Suprapubic skin (tissue), 4 donors: ENCODE measurements at regions not wholly inside any gene's neighbourhood (a gene's known extent, or its start where the extent isn't known, plus 50 kb on each side); places are given as distances from the start of the nearest gene placed in this dataset.

ENCODE experiments used
- DNase-seq, 2 donors: peaks; one replicate each; pipeline ENCODE4 v3.0.0-alpha.2; 2019; ENCODE audit warnings: low spot score in 2 of 2
- H3K27ac ChIP-seq: fragments of 200-600 bp; sonication (generic); one replicate; pipeline ENCODE4 v1.5.1; 2019
- H3K27me3 ChIP-seq: fragments of 200-600 bp; sonication (generic); one replicate; pipeline ENCODE4 v1.5.1; 2019
- H3K36me3 ChIP-seq: fragments of 200-600 bp; sonication (generic); one replicate; pipeline ENCODE4 v1.5.1; 2019
- H3K4me1 ChIP-seq: fragments of 200-600 bp; sonication (generic); one replicate; pipeline ENCODE4 v1.5.1; 2019
- H3K4me3 ChIP-seq: fragments of 200-600 bp; sonication (generic); one replicate; pipeline ENCODE4 v1.5.1; 2019; ENCODE audit warnings: mild to moderate bottlenecking
- H3K9me3 ChIP-seq: fragments of 200-600 bp; sonication (generic); one replicate; pipeline ENCODE4 v1.5.1; 2019
- EP300 ChIP-seq: sonication (generic); formaldehyde crosslinking; IDR thresholded peaks from one replicate; pipeline ENCODE4 v1.6.1; 2017; ENCODE audit warnings: antibody characterized with exemption
- POLR2A ChIP-seq, 2 donors: fragments of 450-650 bp; IDR thresholded peaks; one replicate each; pipeline ENCODE4 v1.6.1; 2017; ENCODE audit warnings: antibody characterized with exemption in 2 of 2, mild to moderate bottlenecking in 2 of 2, moderate library complexity in 2 of 2
- POLR2AphosphoS5 ChIP-seq, 3 donors: sonication (generic); formaldehyde crosslinking; IDR thresholded peaks; one replicate each; pipeline ENCODE4 v1.6.1; 2017; ENCODE audit warnings: antibody characterized with exemption in 3 of 3
- WGBS: methylation state at CpG from one replicate; pipeline ENCODE4 v1.1.5; 2018; 5-methylcytosine and 5-hydroxymethylcytosine counted together
- TF ChIP-seq, protein P1 (sequence below), 2 donors: fragments of 200-600 bp in 1 of 2; fragments of 450-650 bp in 1 of 2; sonication (generic) in 1 of 2; IDR thresholded peaks; one replicate each; pipeline ENCODE4 v1.5.1; 2016 to 2019; ENCODE audit warnings: antibody characterized with exemption in 2 of 2, mild to moderate bottlenecking in 1 of 2, moderate library complexity in 1 of 2

DNA sequence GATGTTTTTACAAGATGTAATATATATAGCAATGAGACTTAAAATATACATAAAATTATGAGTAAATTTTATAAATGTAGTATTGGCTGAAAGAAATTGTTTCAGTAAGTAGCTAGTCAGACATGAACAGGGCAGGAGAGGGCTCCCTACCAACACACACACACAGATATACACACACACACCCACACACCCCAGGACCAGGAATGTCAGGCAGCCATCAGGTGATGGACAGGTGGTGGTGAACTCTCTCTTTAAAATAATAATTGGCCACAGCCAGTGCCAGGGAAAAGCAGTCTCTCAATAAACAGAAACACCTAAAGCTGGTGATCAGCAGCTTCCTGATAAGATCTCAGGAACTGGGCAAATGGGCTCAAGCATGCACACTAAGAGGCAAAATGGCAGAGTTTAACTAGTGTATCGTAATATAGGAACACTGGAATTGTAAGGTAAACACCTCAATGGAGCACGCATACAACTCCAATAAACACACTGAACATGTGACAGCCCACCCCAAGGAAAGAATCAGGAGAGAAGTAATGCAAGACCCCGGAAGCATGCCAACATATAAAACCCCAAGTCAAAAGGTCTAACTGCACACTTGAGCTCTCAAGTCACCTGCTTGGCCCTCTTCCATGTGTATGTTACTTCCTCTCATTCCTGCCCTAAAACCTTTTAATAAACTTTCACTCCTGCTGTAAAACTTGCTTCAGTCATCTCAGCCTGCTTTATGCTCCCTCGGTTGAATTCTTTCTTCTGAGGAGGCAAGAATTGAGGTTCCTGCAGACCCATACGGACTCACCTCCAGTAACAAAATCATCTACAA, 1034.1 kb upstream of the SEMA6D start:
- WGBS: 82% methylated on average over 5 of the region's 5 CpGs
- no peak for DNase-seq
- no peak overlapping the region for H3K4me3 ChIP-seq
- no peaks in the 10 kb centered on the region for H3K4me1 ChIP-seq
- TF ChIP-seq POLR2A (IDR thresholded peaks at IDR 0.05) (no peak), POLR2AphosphoS5 (IDR thresholded peaks at IDR 0.05) (no peak), EP300 (no peak)
- TF ChIP-seq, protein P1, sequence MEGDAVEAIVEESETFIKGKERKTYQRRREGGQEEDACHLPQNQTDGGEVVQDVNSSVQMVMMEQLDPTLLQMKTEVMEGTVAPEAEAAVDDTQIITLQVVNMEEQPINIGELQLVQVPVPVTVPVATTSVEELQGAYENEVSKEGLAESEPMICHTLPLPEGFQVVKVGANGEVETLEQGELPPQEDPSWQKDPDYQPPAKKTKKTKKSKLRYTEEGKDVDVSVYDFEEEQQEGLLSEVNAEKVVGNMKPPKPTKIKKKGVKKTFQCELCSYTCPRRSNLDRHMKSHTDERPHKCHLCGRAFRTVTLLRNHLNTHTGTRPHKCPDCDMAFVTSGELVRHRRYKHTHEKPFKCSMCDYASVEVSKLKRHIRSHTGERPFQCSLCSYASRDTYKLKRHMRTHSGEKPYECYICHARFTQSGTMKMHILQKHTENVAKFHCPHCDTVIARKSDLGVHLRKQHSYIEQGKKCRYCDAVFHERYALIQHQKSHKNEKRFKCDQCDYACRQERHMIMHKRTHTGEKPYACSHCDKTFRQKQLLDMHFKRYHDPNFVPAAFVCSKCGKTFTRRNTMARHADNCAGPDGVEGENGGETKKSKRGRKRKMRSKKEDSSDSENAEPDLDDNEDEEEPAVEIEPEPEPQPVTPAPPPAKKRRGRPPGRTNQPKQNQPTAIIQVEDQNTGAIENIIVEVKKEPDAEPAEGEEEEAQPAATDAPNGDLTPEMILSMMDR (IDR thresholded peaks at IDR 0.05): no peak
- H3K27me3 ChIP-seq: no peaks in the 10 kb centered on the region
- H3K27ac ChIP-seq: no peak overlapping the region
- no peaks in the 10 kb centered on the region for H3K36me3 ChIP-seq
- H3K9me3 ChIP-seq: no peaks in the 10 kb centered on the region

DNA sequence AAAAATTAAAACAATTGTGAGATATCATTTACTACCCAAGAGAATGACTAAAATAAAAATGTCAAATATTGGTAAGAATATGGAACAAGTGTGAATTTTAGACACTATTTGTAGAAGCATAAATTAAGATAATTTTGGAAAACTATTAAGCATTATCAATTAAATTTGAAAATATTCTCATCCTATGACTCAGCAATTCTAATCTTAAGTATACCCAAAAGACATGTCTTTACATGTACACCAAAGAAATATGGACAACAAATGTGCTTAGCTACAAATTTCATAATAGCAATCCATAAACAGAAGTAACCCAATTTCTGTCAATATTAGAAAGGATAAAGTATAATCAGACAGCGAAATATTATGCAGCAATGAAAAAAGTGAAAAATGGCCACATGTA, 1032.2 kb upstream of the SEMA6D start:
- no peaks in the 10 kb centered on the region for H3K36me3 ChIP-seq
- H3K4me1 ChIP-seq: no peaks in the 10 kb centered on the region
- WGBS: 54% methylated on average over 1 of the region's 1 CpG
- no peak overlapping the region for H3K4me3 ChIP-seq
- no peaks in the 10 kb centered on the region for H3K27me3 ChIP-seq
- DNase-seq: no peak
- H3K9me3 ChIP-seq: no peaks in the 10 kb centered on the region
- H3K27ac ChIP-seq: no peak overlapping the region
- TF ChIP-seq POLR2A (IDR thresholded peaks at IDR 0.05): no peak

DNA sequence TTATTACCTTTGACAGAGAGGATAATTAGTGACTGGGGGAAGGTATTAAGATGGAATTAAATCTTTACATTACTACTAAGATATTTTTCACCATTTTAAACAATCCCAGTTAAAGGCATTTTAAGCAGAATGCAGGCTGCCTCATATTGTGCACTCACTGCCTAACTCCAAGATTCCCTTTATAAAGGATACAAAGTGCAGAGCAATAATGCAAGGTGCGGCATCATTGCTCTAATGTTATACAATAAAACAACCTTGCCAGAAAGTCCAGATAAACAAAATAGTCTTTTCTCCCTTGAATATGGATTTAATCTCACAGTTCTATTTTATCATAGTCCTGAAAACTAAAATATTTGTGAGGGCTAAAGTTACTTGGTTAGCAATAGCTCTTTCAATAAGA, 1031.6 kb upstream of the SEMA6D start:
- no peak overlapping the region for H3K4me3 ChIP-seq
- H3K4me1 ChIP-seq: no peaks in the 10 kb centered on the region
- H3K9me3 ChIP-seq: no peaks in the 10 kb centered on the region
- 95% methylated on average over 1 of the region's 1 CpG for WGBS
- no peak for TF ChIP-seq POLR2AphosphoS5 (IDR thresholded peaks at IDR 0.05)
- TF ChIP-seq POLR2A (IDR thresholded peaks at IDR 0.05): no peak
- no peak for TF ChIP-seq EP300
- TF ChIP-seq, protein P1 (IDR thresholded peaks at IDR 0.05): no peak
- H3K27me3 ChIP-seq: no peaks in the 10 kb centered on the region
- H3K36me3 ChIP-seq: no peaks in the 10 kb centered on the region
- no peak overlapping the region for H3K27ac ChIP-seq
- no peak for DNase-seq

DNA sequence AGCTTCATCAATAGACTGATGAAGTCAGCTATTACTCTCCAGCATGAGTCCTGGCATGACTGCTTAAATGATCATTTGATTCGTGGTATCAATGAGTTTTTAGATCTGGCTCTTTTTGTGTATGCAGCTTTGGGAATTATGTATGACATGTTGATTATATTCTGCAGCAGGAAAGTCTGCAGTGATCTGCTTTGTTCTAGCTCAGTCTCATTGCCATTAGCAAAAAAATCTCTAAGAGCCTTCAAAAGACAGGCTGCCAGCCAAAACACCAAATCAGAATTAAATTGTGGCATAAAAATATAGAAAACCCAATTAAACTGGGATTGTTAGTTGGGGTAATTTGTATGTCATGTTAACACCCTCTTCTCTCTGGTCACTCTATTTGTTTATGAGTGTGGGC, 1021.0 kb upstream of the SEMA6D start:
- DNase-seq: no peak
- no peak for TF ChIP-seq EP300
- TF ChIP-seq POLR2AphosphoS5 (IDR thresholded peaks at IDR 0.05): no peak
- TF ChIP-seq, protein P1 (IDR thresholded peaks at IDR 0.05): no peak
- TF ChIP-seq POLR2A (IDR thresholded peaks at IDR 0.05): no peak
- Histone ChIP-seq H3K4me3 (no peak overlapping the region), H3K27me3 (no peaks in the 10 kb centered on the region), H3K36me3 (no peaks in the 10 kb centered on the region), H3K9me3 (no peaks in the 10 kb centered on the region), H3K4me1 (no peaks in the 10 kb centered on the region), H3K27ac (no peak overlapping the region)
- WGBS: 0% methylated on average over 1 of the region's 1 CpG

DNA sequence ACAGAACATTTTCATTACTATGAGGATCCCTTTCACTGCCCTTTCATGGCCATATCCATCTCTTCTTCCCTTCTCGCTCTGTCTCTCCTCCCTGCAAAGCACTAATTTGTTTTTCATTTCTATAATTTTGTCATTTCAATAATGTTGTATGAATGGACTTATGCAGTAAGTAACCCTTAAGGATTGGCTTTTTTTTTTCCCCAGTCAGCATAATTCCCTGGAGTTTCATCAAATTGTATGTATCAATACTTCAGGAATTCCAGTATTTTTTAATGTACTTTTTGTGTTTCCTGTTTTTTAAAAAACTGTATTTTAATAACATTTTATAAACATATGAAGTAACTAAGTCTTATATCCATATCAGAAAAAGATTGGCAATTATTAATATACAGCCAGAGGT, 1016.0 kb upstream of the SEMA6D start:
- H3K36me3 ChIP-seq: no peaks in the 10 kb centered on the region
- TF ChIP-seq, protein P1 (IDR thresholded peaks at IDR 0.05): no peak
- TF ChIP-seq POLR2A (IDR thresholded peaks at IDR 0.05) (no peak), EP300 (no peak), POLR2AphosphoS5 (IDR thresholded peaks at IDR 0.05) (no peak)
- no peaks in the 10 kb centered on the region for H3K9me3 ChIP-seq
- no peak overlapping the region for H3K4me3 ChIP-seq
- DNase-seq: no peak
- no peaks in the 10 kb centered on the region for H3K4me1 ChIP-seq
- no peaks in the 10 kb centered on the region for H3K27me3 ChIP-seq
- H3K27ac ChIP-seq: no peak overlapping the region
- WGBS: 97% methylated on average over 1 of the region's 1 CpG
